CD4-positive, alpha-beta T cell treated with Interleukin-2 at 100 ng/mL for 4 hours (primary cell): ENCODE measurements at regions not wholly inside any gene's neighbourhood (a gene's known extent, or its start where the extent isn't known, plus 50 kb on each side); places are given as distances from the start of the nearest gene placed in this dataset.

Source experiments
- DNase-seq: peaks from one replicate; pipeline ENCODE4 v3.0.0-alpha.2; 2020; ENCODE audit warnings: low spot score

GRCh38 chr17:51387986-51388385 lies 127.6 kb downstream of the UTP18 start:
- DNase-seq, result no peak

DNA sequence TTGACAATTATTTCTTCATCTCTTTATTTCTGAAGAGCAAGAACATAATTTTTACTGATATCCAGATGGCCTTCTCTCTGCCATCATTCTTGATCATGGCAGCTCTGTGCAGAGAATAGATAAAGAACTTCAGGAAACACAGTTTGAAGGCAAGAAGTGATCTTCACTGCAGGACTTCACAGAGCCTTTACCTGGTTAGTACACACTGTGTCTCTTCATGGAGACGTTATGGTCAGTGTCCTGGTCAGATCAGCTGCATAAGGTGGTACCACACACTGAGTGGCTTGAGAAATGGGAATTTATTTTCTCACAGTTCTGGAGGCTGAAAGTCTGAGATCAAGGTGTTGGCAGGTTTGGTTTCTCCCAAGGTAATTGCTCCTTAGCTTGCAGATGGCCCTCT lies 129.5 kb downstream of the UTP18 start:
- DNase-seq, result no peak

- DNase-seq, result no peak
Observed at GRCh38 chr17:51391982-51392654, 131.8 kb downstream of the UTP18 start.

DNA sequence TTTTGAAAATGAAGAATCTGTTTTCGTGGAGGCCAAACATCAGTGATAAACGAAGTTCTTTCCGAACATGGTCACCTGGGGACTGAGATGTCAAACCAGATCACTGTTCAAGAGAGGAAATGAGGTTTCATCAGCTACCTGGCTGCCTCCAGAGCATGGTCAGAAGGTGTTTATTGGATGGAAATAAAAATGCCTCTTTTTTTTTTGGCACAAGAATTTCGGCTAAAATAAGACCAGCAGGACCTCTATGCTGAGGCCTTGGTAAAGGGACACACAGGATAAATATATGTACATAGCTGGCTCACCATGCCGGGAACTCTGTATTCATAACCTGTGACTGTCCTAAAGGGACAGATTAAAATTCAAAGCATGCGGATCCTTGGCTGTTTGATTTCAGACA lies 135.3 kb downstream of the UTP18 start:
- no peak for DNase-seq

- DNase-seq, result no peak
Observed at GRCh38 chr17:51397361-51398127, 137.2 kb downstream of the UTP18 start.

GRCh38 chr17:51398128-51398525 lies 137.8 kb downstream of the UTP18 start:
- DNase-seq, result no peak

DNA sequence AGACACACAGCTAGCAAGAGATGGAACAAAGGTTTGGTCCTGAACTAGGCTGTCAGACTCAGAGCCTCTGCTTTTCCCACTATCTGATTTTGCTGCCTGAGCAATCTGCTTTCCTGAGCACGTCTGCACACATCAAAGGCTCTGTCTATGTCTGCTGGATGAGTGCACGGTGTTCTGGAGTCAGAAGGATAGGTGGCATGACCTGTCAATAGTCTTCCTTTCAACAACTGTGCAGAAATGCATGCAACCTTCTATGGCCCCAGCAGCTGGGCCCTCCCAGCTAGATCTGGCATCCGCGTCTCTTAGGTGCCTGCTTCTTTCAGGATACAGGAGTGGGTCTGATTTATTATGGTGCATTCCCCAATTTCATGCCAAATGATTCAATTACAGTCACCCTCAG lies 138.3 kb downstream of the UTP18 start:
- DNase-seq, result no peak

GRCh38 chr17:51401279-51401678 lies 140.9 kb downstream of the UTP18 start:
- no peak for DNase-seq

DNA sequence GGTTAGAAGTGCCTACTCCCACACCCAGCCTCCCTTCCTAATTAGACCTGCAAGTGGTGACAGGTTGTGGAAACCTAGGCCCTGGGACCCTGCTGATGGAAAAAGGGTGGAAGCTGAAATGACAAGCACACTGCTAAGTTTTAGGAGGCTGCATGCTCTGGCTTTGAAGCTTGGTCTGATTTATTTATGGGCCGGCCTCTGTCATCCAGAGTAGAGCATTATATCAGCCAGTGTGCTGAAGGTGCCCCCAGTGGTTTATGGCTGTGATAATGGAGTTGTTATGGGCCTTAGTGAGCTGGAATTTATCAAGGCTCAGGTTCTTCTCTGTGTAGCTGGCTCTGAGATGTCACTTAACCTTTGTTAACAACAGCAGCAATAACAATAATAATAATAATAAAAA lies 142.6 kb downstream of the UTP18 start:
- no peak for DNase-seq

DNA sequence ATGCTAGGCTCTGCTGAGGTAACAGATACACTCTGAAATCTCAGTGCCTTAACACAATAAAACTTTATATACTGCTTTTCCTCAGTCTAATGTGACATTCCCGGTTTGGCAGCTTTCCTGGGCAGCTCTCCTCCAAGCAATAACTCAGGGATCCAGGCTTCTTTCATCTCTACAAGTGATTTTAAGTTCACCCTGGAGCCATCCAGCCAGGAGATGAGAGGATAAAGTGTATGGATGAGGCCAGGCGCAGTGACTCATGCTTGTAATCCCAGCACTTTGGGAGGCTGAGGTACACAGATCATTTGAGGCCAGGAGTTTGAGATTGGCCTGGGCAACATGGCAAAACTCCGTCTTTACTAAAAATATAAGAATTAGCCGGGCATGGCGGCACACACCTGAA lies 147.2 kb downstream of the UTP18 start:
- DNase-seq, result no peak

DNA sequence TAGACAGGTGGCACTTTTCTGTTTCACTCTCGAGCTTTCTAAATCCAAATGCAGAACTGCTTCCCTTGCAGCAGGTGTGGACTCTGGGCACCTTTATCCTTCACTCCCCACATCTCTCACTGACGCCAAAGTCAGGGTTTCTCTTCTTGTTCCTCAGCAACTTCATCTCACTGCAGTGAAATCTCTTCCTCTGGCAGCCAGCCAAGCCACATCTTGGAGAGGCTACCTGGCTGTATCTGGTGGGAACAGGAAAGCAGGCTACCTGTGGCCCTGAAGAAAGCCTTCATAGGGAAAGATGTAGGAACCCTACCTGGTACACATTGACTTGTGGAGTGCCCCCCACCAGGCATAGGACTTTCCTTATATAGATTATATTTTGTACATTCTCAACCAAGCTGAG lies 159.1 kb downstream of the UTP18 start:
- DNase-seq, result no peak

- DNase-seq, result no peak
Observed at GRCh38 chr17:51421525-51421924, 161.2 kb downstream of the UTP18 start.

GRCh38 chr17:51422634-51423033 lies 162.3 kb downstream of the UTP18 start:
- DNase-seq, result no peak

- DNase-seq, result no peak
Observed at GRCh38 chr17:51423421-51424160, 163.2 kb downstream of the UTP18 start.

GRCh38 chr17:51425773-51426172 lies 165.4 kb downstream of the UTP18 start:
- DNase-seq, result no peak

DNA sequence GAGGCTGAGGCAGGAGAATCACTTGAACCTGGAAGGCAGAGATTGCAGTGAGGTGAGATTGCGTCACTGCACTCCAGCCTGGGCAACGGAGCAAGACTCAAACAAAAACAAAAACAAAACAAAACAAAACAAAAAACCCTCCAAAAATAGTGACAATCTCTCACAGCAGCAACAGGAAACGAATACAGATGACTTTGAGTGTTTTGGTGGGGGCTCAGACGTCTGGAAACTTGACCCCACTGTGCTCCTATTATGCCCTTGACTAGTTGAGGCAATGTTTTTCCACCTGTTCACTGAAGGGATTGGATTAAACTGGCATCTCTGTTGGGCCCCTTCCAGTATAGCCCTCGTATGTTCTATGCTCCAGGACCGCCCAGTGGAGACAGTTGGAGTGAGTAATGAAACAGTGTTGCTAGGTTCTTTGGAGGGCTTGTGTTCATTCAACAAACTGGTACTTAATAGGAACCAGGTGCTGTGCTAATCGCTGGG lies 167.0 kb downstream of the UTP18 start:
- peak; percentile 55 for DNase-seq

DNA sequence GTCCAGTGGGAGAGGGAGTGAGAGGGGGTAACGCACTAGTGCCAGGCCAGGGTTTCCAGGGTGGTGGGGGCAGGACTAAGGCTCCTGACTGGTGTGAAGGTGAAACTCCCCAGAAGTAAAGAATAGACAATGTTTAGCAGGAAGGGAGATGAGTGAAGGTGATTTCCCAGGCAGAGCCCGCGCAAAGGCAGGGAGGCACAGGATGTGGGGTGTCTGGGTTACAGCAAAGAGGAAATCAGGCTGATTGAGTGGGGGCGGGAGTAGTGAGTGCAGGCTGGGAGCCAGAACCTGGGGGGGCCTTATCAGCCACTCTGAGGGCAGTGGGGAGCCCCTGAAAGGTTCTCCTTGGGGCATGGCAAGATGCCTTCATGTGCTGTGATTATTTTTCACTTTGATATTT lies 167.5 kb downstream of the UTP18 start:
- DNase-seq, result peak; percentile 79

GRCh38 chr17:51428668-51429495 lies 168.5 kb downstream of the UTP18 start:
- DNase-seq, result no peak

GRCh38 chr17:51429938-51430337 lies 169.6 kb downstream of the UTP18 start:
- DNase-seq, result peak; percentile 56

DNA sequence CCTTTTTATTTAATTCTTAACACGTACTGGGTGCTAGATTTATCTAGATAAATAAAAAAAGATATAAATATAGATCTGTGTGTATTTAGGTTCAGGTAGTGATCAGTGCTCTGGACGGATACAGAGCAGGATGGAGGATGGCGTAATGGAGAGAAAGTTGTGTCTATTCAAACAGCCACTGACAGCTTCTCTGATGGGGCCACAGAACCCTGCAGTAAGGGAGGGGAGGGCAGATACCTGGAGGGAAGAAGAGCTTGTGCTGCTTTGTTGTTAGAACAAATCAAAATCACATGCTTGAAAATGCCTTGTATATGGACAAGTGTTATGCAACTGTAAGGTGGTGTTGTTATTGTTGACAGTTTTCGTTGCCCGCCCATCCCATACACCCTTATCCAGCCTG lies 170.2 kb downstream of the UTP18 start:
- DNase-seq, result peak; percentile 21

DNA sequence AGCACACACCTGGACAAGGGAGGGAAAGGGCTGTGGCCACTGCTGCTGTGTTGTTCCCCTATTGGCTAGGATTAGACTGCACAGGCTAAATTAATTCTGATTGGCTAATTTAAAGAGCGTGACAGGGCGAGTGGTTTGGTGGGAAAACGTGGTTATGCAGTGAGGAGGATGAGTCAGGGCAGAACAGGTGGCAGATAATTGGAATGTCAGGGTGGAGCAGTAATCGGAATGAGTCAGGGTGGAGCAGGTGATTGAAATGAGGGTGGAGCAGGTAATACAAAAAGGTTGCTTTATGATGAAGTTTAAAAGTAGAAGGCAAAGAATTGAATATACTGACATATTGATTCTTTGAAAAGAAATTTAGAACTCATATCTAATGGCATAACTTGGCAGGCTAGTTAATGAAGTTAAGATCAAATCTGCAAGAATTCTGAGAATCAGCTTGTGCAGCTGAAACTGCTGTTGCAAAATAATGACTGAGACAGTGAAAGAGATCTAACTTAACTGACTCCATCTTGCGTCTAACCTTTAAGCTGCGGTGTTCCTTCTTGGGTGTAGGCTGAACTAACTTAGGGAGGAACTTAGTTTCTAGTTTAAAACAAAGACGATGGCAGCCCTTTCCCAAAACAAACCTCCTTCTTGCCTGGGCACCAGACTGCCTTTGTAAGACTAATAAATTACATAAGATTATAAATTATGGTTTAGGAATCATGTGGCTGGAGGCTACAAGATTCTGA lies 174.3 kb downstream of the UTP18 start:
- peak; percentile 51 for DNase-seq
